ENCODE measurements at regions not wholly inside any gene's neighbourhood (a gene's known extent, or its start where the extent isn't known, plus 50 kb on each side); places are given as distances from the start of the nearest gene placed in this dataset.

DNA sequence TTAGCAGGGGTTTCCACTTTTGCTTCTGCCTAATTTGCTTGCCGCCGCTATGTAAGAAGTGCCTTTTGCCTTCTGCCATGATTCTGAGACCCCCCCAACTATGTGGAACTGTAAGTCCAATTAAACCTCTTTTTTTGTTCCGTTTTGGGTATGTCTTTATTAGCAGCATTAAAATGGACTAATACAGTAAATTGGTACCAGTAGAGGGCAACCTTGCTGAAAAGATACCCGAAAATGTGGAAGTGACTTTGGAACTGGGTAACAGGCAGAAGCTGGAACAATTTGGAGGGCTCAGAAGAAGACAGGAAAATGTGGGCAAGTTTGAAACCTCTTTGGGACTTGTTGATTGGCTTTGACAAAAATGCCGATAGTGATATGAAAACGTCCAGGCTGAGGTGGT is 216.1 kb upstream of the FSIP2 start:
- POLR2A ChIA-PET (ENCODE audit: partially characterized antibody): no interaction called here
- H3K4me1 ChIP-seq (replicated peaks in 1 of 4; ENCODE audit: control insufficient read depth in 3 of 4, insufficient read depth in 4 of 4, low read length in 3 of 4): no peaks in the 10 kb centered on the region
- no peak overlapping the region for H3K9ac ChIP-seq (replicated peaks in 1 of 4; ENCODE audit: extremely low read depth in 1 of 4, low read depth in 3 of 4, low read length in 3 of 4)
- no peak overlapping the region for H3K14ac ChIP-seq (ENCODE audit: insufficient read length)
- H3K79me2 ChIP-seq (ENCODE audit: control insufficient read depth in 1 of 2, insufficient read depth in 2 of 2, low read length in 2 of 2): peaks cover 0 to 3% of the 10 kb centered on the region in 2 experiments; a peak in 1 of 4 replicates
- H2BK120ac ChIP-seq (replicated peaks; ENCODE audit: low read depth, low read length): no peak overlapping the region
- no peak overlapping the region for H3K18ac ChIP-seq (ENCODE audit: extremely low read depth, low read length)
- H3K27ac ChIP-seq (ENCODE audit: low read depth, low read length): no peak overlapping the region
- no peak overlapping the region for H3K4me2 ChIP-seq (ENCODE audit: insufficient read depth in 1 of 2, low read depth in 2 of 2, low read length in 2 of 2)
- H3K4ac ChIP-seq (replicated peaks; ENCODE audit: insufficient read length, low read depth, low read length): no peak overlapping the region
- H3K4me3 ChIP-seq (ENCODE audit: extremely low read depth in 1 of 4, insufficient read depth in 2 of 4, low read depth in 3 of 4, low read length in 4 of 4): no peak overlapping the region
- H2AFZ ChIP-seq (ENCODE audit: low read length): no peak overlapping the region
- H2BK15ac ChIP-seq (ENCODE audit: low read length): no peak overlapping the region
- no peaks in the 10 kb centered on the region for H3K27me3 ChIP-seq (replicated peaks in 1 of 4; ENCODE audit: control insufficient read depth in 3 of 4, extremely low read depth in 1 of 4, insufficient read depth in 3 of 4, low read length in 3 of 4)
- FAIRE-seq (no peak), DNase-seq (ENCODE audit: low read depth in 1 of 2, low spot score in 2 of 2) (no peak)
- H3K23me2 ChIP-seq (ENCODE audit: low read depth, low read length): no peaks in the 10 kb centered on the region; the same call in 1 of the 2 replicates
- H4K5ac ChIP-seq (ENCODE audit: insufficient read length, low read depth, low read length): no peak overlapping the region
- H2BK12ac ChIP-seq (ENCODE audit: low read depth, low read length): no peak overlapping the region
- H2BK5ac ChIP-seq (ENCODE audit: low read depth, low read length): no peak overlapping the region
- no peaks in the 10 kb centered on the region for H3K36me3 ChIP-seq (ENCODE audit: control insufficient read depth in 2 of 4, insufficient read depth in 4 of 4, low read length in 3 of 4)
- no peak overlapping the region for H4K8ac ChIP-seq (ENCODE audit: extremely low read depth, insufficient read depth, low read length)
- H3K9me3 ChIP-seq (ENCODE audit: insufficient read depth in 2 of 2, low read depth in 1 of 2, low read length in 1 of 2): no peaks in the 10 kb centered on the region; a peak in 1 of 4 replicates
- no peak overlapping the region for H3K23ac ChIP-seq (ENCODE audit: insufficient read length)
- no peak overlapping the region for H2AK5ac ChIP-seq (ENCODE audit: low read depth, low read length)
- no peak overlapping the region for H2BK20ac ChIP-seq (ENCODE audit: low read length)
- 85% methylated on average over 6 of the region's 6 CpGs; no CpG with 5 or more reads in 1 of the 2 experiments for WGBS, 2 experiments (ENCODE audit: extremely low coverage in 1 of 2, insufficient coverage in 1 of 2, insufficient read length in 1 of 2, insufficient replicate concordance in 2 of 2, low coverage in 1 of 2, low lambda C conversion rate in 2 of 2, missing lambda C conversion rate in 1 of 2)
- no peaks in the 10 kb centered on the region for H3K79me1 ChIP-seq (ENCODE audit: low read depth, low read length)
- H4K91ac ChIP-seq (replicated peaks; ENCODE audit: insufficient read length, low read length): no peak overlapping the region
- H3K56ac ChIP-seq (replicated peaks; ENCODE audit: insufficient read length, low read depth, low read length): no peak overlapping the region
- CTCF ChIA-PET (ENCODE audit: partially characterized antibody): no interaction called here
- H4K20me1 ChIP-seq (replicated peaks in 1 of 2; ENCODE audit: control insufficient read depth in 1 of 2, insufficient read depth in 2 of 2, low read length in 2 of 2): no peaks in the 10 kb centered on the region
- no peak for TF ChIP-seq SRF (IDR thresholded peaks at IDR 0.05; ENCODE audit: low read depth, low read length)
- no peak for TF ChIP-seq SUZ12 (IDR thresholded peaks at IDR 0.05; ENCODE audit: low read length)
- TF ChIP-seq, protein P1, sequence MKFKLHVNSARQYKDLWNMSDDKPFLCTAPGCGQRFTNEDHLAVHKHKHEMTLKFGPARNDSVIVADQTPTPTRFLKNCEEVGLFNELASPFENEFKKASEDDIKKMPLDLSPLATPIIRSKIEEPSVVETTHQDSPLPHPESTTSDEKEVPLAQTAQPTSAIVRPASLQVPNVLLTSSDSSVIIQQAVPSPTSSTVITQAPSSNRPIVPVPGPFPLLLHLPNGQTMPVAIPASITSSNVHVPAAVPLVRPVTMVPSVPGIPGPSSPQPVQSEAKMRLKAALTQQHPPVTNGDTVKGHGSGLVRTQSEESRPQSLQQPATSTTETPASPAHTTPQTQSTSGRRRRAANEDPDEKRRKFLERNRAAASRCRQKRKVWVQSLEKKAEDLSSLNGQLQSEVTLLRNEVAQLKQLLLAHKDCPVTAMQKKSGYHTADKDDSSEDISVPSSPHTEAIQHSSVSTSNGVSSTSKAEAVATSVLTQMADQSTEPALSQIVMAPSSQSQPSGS (IDR thresholded peaks at IDR 0.05; ENCODE audit: low read length): no peak
- TF ChIP-seq, protein P2, sequence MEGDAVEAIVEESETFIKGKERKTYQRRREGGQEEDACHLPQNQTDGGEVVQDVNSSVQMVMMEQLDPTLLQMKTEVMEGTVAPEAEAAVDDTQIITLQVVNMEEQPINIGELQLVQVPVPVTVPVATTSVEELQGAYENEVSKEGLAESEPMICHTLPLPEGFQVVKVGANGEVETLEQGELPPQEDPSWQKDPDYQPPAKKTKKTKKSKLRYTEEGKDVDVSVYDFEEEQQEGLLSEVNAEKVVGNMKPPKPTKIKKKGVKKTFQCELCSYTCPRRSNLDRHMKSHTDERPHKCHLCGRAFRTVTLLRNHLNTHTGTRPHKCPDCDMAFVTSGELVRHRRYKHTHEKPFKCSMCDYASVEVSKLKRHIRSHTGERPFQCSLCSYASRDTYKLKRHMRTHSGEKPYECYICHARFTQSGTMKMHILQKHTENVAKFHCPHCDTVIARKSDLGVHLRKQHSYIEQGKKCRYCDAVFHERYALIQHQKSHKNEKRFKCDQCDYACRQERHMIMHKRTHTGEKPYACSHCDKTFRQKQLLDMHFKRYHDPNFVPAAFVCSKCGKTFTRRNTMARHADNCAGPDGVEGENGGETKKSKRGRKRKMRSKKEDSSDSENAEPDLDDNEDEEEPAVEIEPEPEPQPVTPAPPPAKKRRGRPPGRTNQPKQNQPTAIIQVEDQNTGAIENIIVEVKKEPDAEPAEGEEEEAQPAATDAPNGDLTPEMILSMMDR (IDR thresholded peaks at IDR 0.05; ENCODE audit: control extremely low read depth in 1 of 3, insufficient read depth in 1 of 3, low read depth in 1 of 3, low read length in 3 of 3): peak in 2 of 3 experiments; percentile 10 to 32; a peak in 2 of 4 replicates
- no peak for TF ChIP-seq TAF1 (IDR thresholded peaks at IDR 0.05; ENCODE audit: low read depth, low read length)
- TF ChIP-seq CBX8 (IDR thresholded peaks at IDR 0.05; ENCODE audit: borderline replicate concordance, low read depth, low read length): no peak
- no peak for TF ChIP-seq BCL11A (IDR thresholded peaks at IDR 0.05; ENCODE audit: low read depth in 2 of 2, low read length in 2 of 2)
- TF ChIP-seq, protein P3, sequence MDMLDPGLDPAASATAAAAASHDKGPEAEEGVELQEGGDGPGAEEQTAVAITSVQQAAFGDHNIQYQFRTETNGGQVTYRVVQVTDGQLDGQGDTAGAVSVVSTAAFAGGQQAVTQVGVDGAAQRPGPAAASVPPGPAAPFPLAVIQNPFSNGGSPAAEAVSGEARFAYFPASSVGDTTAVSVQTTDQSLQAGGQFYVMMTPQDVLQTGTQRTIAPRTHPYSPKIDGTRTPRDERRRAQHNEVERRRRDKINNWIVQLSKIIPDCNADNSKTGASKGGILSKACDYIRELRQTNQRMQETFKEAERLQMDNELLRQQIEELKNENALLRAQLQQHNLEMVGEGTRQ (IDR thresholded peaks at IDR 0.05; ENCODE audit: low read length): no peak
- TF ChIP-seq TAF7 (optimal IDR thresholded peaks at IDR 0.05; ENCODE audit: borderline replicate concordance, low read depth, low read length): no peak

Measured in H1 (cell line).